HepG2 (cell line): ENCODE measurements at regions not wholly inside any gene's neighbourhood (a gene's known extent, or its start where the extent isn't known, plus 50 kb on each side); places are given as distances from the start of the nearest gene placed in this dataset.

Experiments
- ATAC-seq: fragments of 200-7000 bp; cut with Tn5 transposase; 3 replicates; pipeline ENCODE4 v1.9.1; 2020; ENCODE audit warnings: mild to moderate bottlenecking, moderate library complexity
- BruUV-seq: library from RNA; stranded (reverse); fragments of 400-500 nt; replicated peaks from 2 replicates; lab custom pipeline; 2021; lab: Mats Ljungman, UMichigan
- CTCF ChIA-PET: fragments of 300-600 bp; formaldehyde crosslinking; extraction: SDS; loops from one replicate; lab custom pipeline; 2021; ENCODE audit warnings: low total read pairs, inconsistent platforms, low intra/inter-chr PET ratio; lab: Yijun Ruan, JAX
- POLR2A ChIA-PET: fragments of 350-600 bp; sonication (Branson Sonifier 250); formaldehyde crosslinking; loops from one replicate; lab custom pipeline; 2020; ENCODE audit warnings: antibody characterized with exemption, inconsistent platforms; lab: Yijun Ruan, JAX
- DNase-seq: peaks from one replicate; pipeline ENCODE4 v3.0.0-alpha.2; 2015; ENCODE audit warnings: low spot score
- FAIRE-seq: peaks from 3 replicates; lab custom pipeline; 2011; peaks lifted over from hg19 to GRCh38; lab: Jason Lieb, UNC
- H2AFZ ChIP-seq: one replicate; pipeline ENCODE4 v1.6.1; 2011; ENCODE audit warnings: low read length, inconsistent platforms
- H3K27ac ChIP-seq: fragments of 300-600 bp; 3 replicates; pipeline ENCODE4 v1.8.0; 2011; ENCODE audit warnings: mixed run types, mild to moderate bottlenecking, mixed read lengths, low read length, inconsistent platforms; ENCODE audit not compliant: insufficient read depth; ENCODE audit errors: extremely low read length
- H3K27me3 ChIP-seq, 2 experiments: fragments of 200-600 bp in 1 of 2; 2 replicates in 1 of 2; 3 replicates in 1 of 2; pipeline versions ENCODE4 v1.6.0 to v1.8.0; 2011; ENCODE audit warnings: low read length in 2 of 2, mild to moderate bottlenecking in 2 of 2, moderate library complexity in 2 of 2, inconsistent platforms in 1 of 2; ENCODE audit not compliant: insufficient read depth in 2 of 2, control insufficient read depth in 1 of 2
- H3K36me3 ChIP-seq, 2 experiments: fragments of 200-600 bp in 1 of 2; replicated peaks in 1 of 2; 2 replicates in 1 of 2; 3 replicates in 1 of 2; pipeline versions ENCODE4 v1.5.1 to v1.8.0; 2011; ENCODE audit warnings: low read length in 2 of 2, inconsistent platforms in 1 of 2; ENCODE audit not compliant: insufficient read depth in 2 of 2, control insufficient read depth in 1 of 2
- H3K4me1 ChIP-seq: 2 replicates; pipeline ENCODE4 v1.5.1; 2012; ENCODE audit warnings: low read length, inconsistent platforms; ENCODE audit not compliant: insufficient read depth
- H3K4me2 ChIP-seq: 2 replicates; pipeline ENCODE4 v1.6.0; 2011; ENCODE audit warnings: low read depth, low read length, inconsistent platforms
- H3K4me3 ChIP-seq, 3 experiments: fragments of 200-600 bp in 1 of 3; sonication (generic), shearing (Covaris generic) in 1 of 3; replicated peaks in 1 of 3; 2 replicates each; pipeline ENCODE4 v1.5.1; 2011 to 2016; ENCODE audit warnings: low read length in 3 of 3, inconsistent platforms in 2 of 3, low read depth in 2 of 3, mild to moderate bottlenecking in 2 of 3, control low read depth in 1 of 3, mixed read lengths in 1 of 3; ENCODE audit not compliant: insufficient read depth in 1 of 3
- H3K79me2 ChIP-seq: one replicate; pipeline ENCODE4 v1.6.1; 2011; ENCODE audit warnings: low read length, inconsistent platforms; ENCODE audit not compliant: insufficient read depth
- H3K9ac ChIP-seq: 2 replicates; pipeline ENCODE4 v1.6.0; 2011; ENCODE audit warnings: mild to moderate bottlenecking, low read depth, low read length, inconsistent platforms; ENCODE audit not compliant: insufficient read depth
- H3K9me3 ChIP-seq: 2 replicates; pipeline ENCODE4 v1.5.1; 2012; ENCODE audit warnings: mild to moderate bottlenecking, low read length
- H4K20me1 ChIP-seq: 2 replicates; pipeline ENCODE4 v1.6.0; 2011; ENCODE audit warnings: inconsistent platforms, mild to moderate bottlenecking, low read length, moderate library complexity; ENCODE audit not compliant: insufficient read depth
- BCLAF1 ChIP-seq: fragments of 450-650 bp; IDR thresholded peaks from 2 replicates; pipeline ENCODE4 v1.6.1; 2017; ENCODE audit warnings: mild to moderate bottlenecking
- BHLHE40 ChIP-seq: IDR thresholded peaks from 2 replicates; pipeline ENCODE4 v1.6.1; 2011; ENCODE audit warnings: low read length, improper control_type of control experiment
- CHD4 ChIP-seq: fragments of 200-600 bp; sonication (generic); IDR thresholded peaks from 2 replicates; pipeline ENCODE4 v1.7.0; 2017; ENCODE audit warnings: mild to moderate bottlenecking, low read length, borderline replicate concordance
- IKZF5 ChIP-seq: IDR thresholded peaks from 2 replicates; pipeline ENCODE4 v1.6.1; 2018; ENCODE audit warnings: missing genetic modification reagents, mild to moderate bottlenecking, missing compliant biosample characterization
- TFE3 ChIP-seq: IDR thresholded peaks from 2 replicates; pipeline ENCODE4 v1.6.1; 2016
- THAP8 ChIP-seq: sonication (generic); formaldehyde crosslinking; IDR thresholded peaks from 2 replicates; pipeline ENCODE4 v1.5.1; 2020; ENCODE audit warnings: missing genetic modification reagents, mild to moderate bottlenecking, borderline replicate concordance
- UBTF ChIP-seq: sonication (generic); formaldehyde crosslinking; IDR thresholded peaks from 2 replicates; pipeline ENCODE4 v1.4.0; 2020; ENCODE audit warnings: mild to moderate bottlenecking, missing genetic modification reagents
- ZFX ChIP-seq: sonication (generic); formaldehyde crosslinking; IDR thresholded peaks from 2 replicates; pipeline ENCODE4 v1.4.0; 2020; ENCODE audit warnings: mild to moderate bottlenecking, low read depth, missing genetic modification reagents, moderate library complexity
- WGBS: methylation state at CpG from one replicate; pipeline ENCODE4 v1.1.6; 2017; ENCODE audit warnings: low lambda C conversion rate; 5-methylcytosine and 5-hydroxymethylcytosine counted together
- in situ Hi-C: cut with HindIII; loops from 2 replicates; pipeline ENCODE4 v1.10.0; 2017; ENCODE audit warnings: low pct_unique_long_range_greater_than_20kb; ENCODE audit not compliant: extremely low pct_ligation_motif_present
- intact Hi-C: fragments of 100-400 bp; cut with micrococcal nuclease; formaldehyde crosslinking; loops from one replicate; pipeline ENCODE4 v1.10.0; 2022; ENCODE audit not compliant: unreplicated experiment

GRCh38 chr3:35498506-35499210 lies 140.7 kb upstream of the ARPP21 start:
- POLR2A ChIA-PET = no interaction called here
- DNase-seq = no peak
- BruUV-seq = no TSS peak
- no peaks in the 10 kb centered on the region for H4K20me1 ChIP-seq
- no peak overlapping the region for H3K9ac ChIP-seq
- no peaks in the 10 kb centered on the region for H3K36me3 ChIP-seq
- no peaks in the 10 kb centered on the region for H3K27me3 ChIP-seq
- H3K79me2 ChIP-seq = no peaks in the 10 kb centered on the region
- H3K4me2 ChIP-seq = no peak overlapping the region
- H3K4me3 ChIP-seq = no peak overlapping the region
- FAIRE-seq = no peak
- in situ Hi-C loops (no loop called here), intact Hi-C loops (no loop called here)
- H3K9me3 ChIP-seq = no peaks in the 10 kb centered on the region
- no peaks in the 10 kb centered on the region for H3K4me1 ChIP-seq
- CTCF ChIA-PET = no interaction called here
- TF ChIP-seq BHLHE40 (no peak), CHD4 (no peak), THAP8 (CRISPR knock-in tag) (no peak), IKZF5 (CRISPR knock-in tag) (no peak), ZFX (no peak), UBTF (CRISPR knock-in tag) (no peak), TFE3 (CRISPR knock-in tag) (no peak), BCLAF1 (no peak)
- TF ChIP-seq, all 625 proteins: peak for 0
- no peak for ATAC-seq
- H2AFZ ChIP-seq = no peak overlapping the region
- H3K27ac ChIP-seq = no peak overlapping the region
- WGBS = 3% methylated on average over 4 of the region's 4 CpGs
